Mesenchymal stem cell (in vitro differentiated cells and primary cell): ENCODE measurements at regions not wholly inside any gene's neighbourhood (a gene's known extent, or its start where the extent isn't known, plus 50 kb on each side); places are given as distances from the start of the nearest gene placed in this dataset.

Experiments used
- DNase-seq: peaks from one replicate; pipeline ENCODE4 v3.0.0-alpha.2; 2013
- H2AFZ ChIP-seq: one replicate; pipeline ENCODE4 v1.6.1; 2013; ENCODE audit warnings: low read depth, mild to moderate bottlenecking, control low read depth, inconsistent platforms, low read length, moderate library complexity
- H2AK5ac ChIP-seq: 2 replicates; pipeline ENCODE4 v1.6.1; 2013; ENCODE audit warnings: low read length, moderate library complexity, mild to moderate bottlenecking, inconsistent platforms; ENCODE audit not compliant: severe bottlenecking
- H2BK120ac ChIP-seq: one replicate; pipeline ENCODE4 v1.6.1; 2013; ENCODE audit warnings: low read depth, mild to moderate bottlenecking, inconsistent platforms, low read length, moderate library complexity
- H2BK12ac ChIP-seq, 2 experiments: one replicate each; pipeline ENCODE4 v1.6.1; 2013; ENCODE audit warnings: inconsistent platforms in 2 of 2, low read length in 2 of 2, mild to moderate bottlenecking in 2 of 2, moderate library complexity in 2 of 2, control low read depth in 1 of 2
- H2BK15ac ChIP-seq: one replicate; pipeline ENCODE4 v1.6.1; 2013; ENCODE audit warnings: mild to moderate bottlenecking, low read depth, inconsistent platforms; ENCODE audit not compliant: poor library complexity, severe bottlenecking
- H2BK5ac ChIP-seq: 2 replicates; pipeline ENCODE4 v1.6.1; 2013; ENCODE audit warnings: low read depth, mild to moderate bottlenecking, low read length, control low read depth, inconsistent platforms; ENCODE audit not compliant: poor library complexity, severe bottlenecking
- H3K14ac ChIP-seq, 2 experiments: one replicate each; pipeline ENCODE4 v1.6.1; 2013; ENCODE audit warnings: inconsistent platforms in 2 of 2, low read length in 2 of 2, control low read depth in 1 of 2, mild to moderate bottlenecking in 1 of 2, moderate library complexity in 1 of 2
- H3K18ac ChIP-seq, 2 experiments: one replicate each; pipeline ENCODE4 v1.6.1; 2013; ENCODE audit warnings: inconsistent platforms in 2 of 2, low read length in 2 of 2, control low read depth in 1 of 2, low read depth in 1 of 2, mild to moderate bottlenecking in 1 of 2
- H3K23ac ChIP-seq, 2 experiments: one replicate each; pipeline ENCODE4 v1.6.1; 2013; ENCODE audit warnings: inconsistent platforms in 2 of 2, low read length in 2 of 2, mild to moderate bottlenecking in 2 of 2, moderate library complexity in 2 of 2, control low read depth in 1 of 2
- H3K27ac ChIP-seq: 2 replicates; pipeline ENCODE4 v1.5.1; 2013; ENCODE audit warnings: mild to moderate bottlenecking, moderate library complexity, low read length, control low read depth, inconsistent platforms; ENCODE audit not compliant: poor library complexity, severe bottlenecking
- H3K27me3 ChIP-seq, 2 experiments: 2 replicates each; pipeline versions ENCODE4 v1.6.1 to v1.7.0; 2013; ENCODE audit warnings: low read length in 2 of 2, mild to moderate bottlenecking in 2 of 2, moderate library complexity in 2 of 2, control low read depth in 1 of 2, inconsistent platforms in 1 of 2; ENCODE audit not compliant: control insufficient read depth in 1 of 2, insufficient read depth in 1 of 2
- H3K36me3 ChIP-seq, 2 experiments: 2 replicates each; pipeline versions ENCODE4 v1.6.1 to v1.7.0; 2013; ENCODE audit warnings: low read length in 2 of 2, control low read depth in 1 of 2, inconsistent platforms in 1 of 2, low read depth in 1 of 2, mild to moderate bottlenecking in 1 of 2; ENCODE audit not compliant: insufficient read depth in 2 of 2, control insufficient read depth in 1 of 2
- H3K4ac ChIP-seq, 2 experiments: one replicate each; pipeline ENCODE4 v1.6.1; 2013; ENCODE audit warnings: inconsistent platforms in 2 of 2, low read length in 2 of 2, mild to moderate bottlenecking in 2 of 2, moderate library complexity in 2 of 2, control low read depth in 1 of 2, low read depth in 1 of 2
- H3K4me1 ChIP-seq: 2 replicates; pipeline ENCODE4 v1.6.1; 2013; ENCODE audit warnings: low read depth, low read length, control low read depth; ENCODE audit not compliant: control insufficient read depth, insufficient read depth
- H3K4me2 ChIP-seq: 2 replicates; pipeline ENCODE4 v1.6.1; 2013; ENCODE audit warnings: low read length, mild to moderate bottlenecking, inconsistent platforms; ENCODE audit not compliant: poor library complexity, severe bottlenecking
- H3K4me3 ChIP-seq, 2 experiments: 2 replicates each; pipeline versions ENCODE4 v1.5.1 to v1.7.0; 2013; ENCODE audit warnings: low read length in 2 of 2, mild to moderate bottlenecking in 2 of 2, control low read depth in 1 of 2, low read depth in 1 of 2; ENCODE audit not compliant: insufficient read depth in 1 of 2
- H3K79me1 ChIP-seq: replicated peaks from 2 replicates; pipeline ENCODE4 v1.6.1; 2013; ENCODE audit warnings: mild to moderate bottlenecking, control low read depth, low read length, inconsistent platforms; ENCODE audit not compliant: poor library complexity, severe bottlenecking
- H3K9ac ChIP-seq: 2 replicates; pipeline ENCODE4 v1.7.0; 2013; ENCODE audit warnings: mild to moderate bottlenecking, low read length, moderate library complexity
- H3K9me3 ChIP-seq: 2 replicates; pipeline ENCODE4 v1.7.0; 2013; ENCODE audit warnings: mild to moderate bottlenecking, low read length; ENCODE audit not compliant: control insufficient read depth
- H4K8ac ChIP-seq: one replicate; pipeline ENCODE4 v1.6.1; 2013; ENCODE audit warnings: inconsistent platforms, mild to moderate bottlenecking, low read length, moderate library complexity
- H4K91ac ChIP-seq: one replicate; pipeline ENCODE4 v1.6.1; 2013; ENCODE audit warnings: mild to moderate bottlenecking, low read length, inconsistent platforms
- WGBS: methylation state at CpG from one replicate; pipeline ENCODE4 v1.1.7; 2013; ENCODE audit warnings: mixed read lengths; 5-methylcytosine and 5-hydroxymethylcytosine counted together

- Histone ChIP-seq H3K4me3 (no peak overlapping the region), H3K4ac (no peak overlapping the region), H3K9ac (no peak overlapping the region), H3K36me3 (no peaks in the 10 kb centered on the region), H2BK12ac (no peak overlapping the region), H3K23ac (no peak overlapping the region), H2BK5ac (no peak overlapping the region), H2BK120ac (no peak overlapping the region), H3K9me3 (peaks cover 11% of the 10 kb centered on the region), H2AFZ (no peak overlapping the region), H3K4me1 (peaks cover 9% of the 10 kb centered on the region), H3K18ac (no peak overlapping the region), H3K79me1 (no peaks in the 10 kb centered on the region), H3K4me2 (no peak overlapping the region), H2AK5ac (no peak overlapping the region), H3K27me3 (peaks cover 7 to 17% of the 10 kb centered on the region in 2 experiments), H4K91ac (no peak overlapping the region), H3K14ac (no peak overlapping the region), H2BK15ac (no peak overlapping the region), H4K8ac (no peak overlapping the region), H3K27ac (no peak overlapping the region)
- WGBS: 76% methylated on average over 14 of the region's 14 CpGs
- no peak for DNase-seq
Observed at GRCh38 chr1:29498126-29499103, 262.1 kb downstream of the PTPRU start.

GRCh38 chr1:29497395-29498125 is 261.2 kb downstream of the PTPRU start:
- H3K18ac ChIP-seq: no peak overlapping the region
- H4K8ac ChIP-seq: no peak overlapping the region
- H3K4ac ChIP-seq: no peak overlapping the region
- H3K4me1 ChIP-seq: peaks cover 9% of the 10 kb centered on the region
- no peak overlapping the region for H3K27ac ChIP-seq
- no peak overlapping the region for H3K4me2 ChIP-seq
- no peak overlapping the region for H3K23ac ChIP-seq
- H2BK120ac ChIP-seq: no peak overlapping the region
- no peak overlapping the region for H4K91ac ChIP-seq
- H2BK5ac ChIP-seq: no peak overlapping the region
- no peak overlapping the region for H2BK12ac ChIP-seq
- H2BK15ac ChIP-seq: no peak overlapping the region
- H3K36me3 ChIP-seq: no peaks in the 10 kb centered on the region
- H3K79me1 ChIP-seq: no peaks in the 10 kb centered on the region
- no peak for DNase-seq
- H2AFZ ChIP-seq: no peak overlapping the region
- H3K27me3 ChIP-seq: peaks cover 7 to 15% of the 10 kb centered on the region in 2 experiments
- H2AK5ac ChIP-seq: no peak overlapping the region
- H3K9ac ChIP-seq: no peak overlapping the region
- no peak overlapping the region for H3K14ac ChIP-seq
- H3K9me3 ChIP-seq: peaks cover 11% of the 10 kb centered on the region
- H3K4me3 ChIP-seq: no peak overlapping the region
- WGBS: 77% methylated on average over 10 of the region's 10 CpGs

GRCh38 chr1:29496701-29497100 is 260.4 kb downstream of the PTPRU start:
- H2AK5ac ChIP-seq: no peak overlapping the region
- no peak overlapping the region for H2BK12ac ChIP-seq
- H3K9me3 ChIP-seq: peaks cover 11% of the 10 kb centered on the region
- H3K14ac ChIP-seq: no peak overlapping the region
- DNase-seq: no peak
- no peak overlapping the region for H3K23ac ChIP-seq
- no peak overlapping the region for H3K4me2 ChIP-seq
- no peak overlapping the region for H3K4ac ChIP-seq
- H2BK5ac ChIP-seq: no peak overlapping the region
- no peak overlapping the region for H2AFZ ChIP-seq
- no peak overlapping the region for H2BK15ac ChIP-seq
- no peak overlapping the region for H3K9ac ChIP-seq
- 82% methylated on average over 8 of the region's 8 CpGs for WGBS
- H3K79me1 ChIP-seq: no peaks in the 10 kb centered on the region
- H3K36me3 ChIP-seq: no peaks in the 10 kb centered on the region
- H3K27ac ChIP-seq: no peak overlapping the region
- H4K8ac ChIP-seq: no peak overlapping the region
- H3K18ac ChIP-seq: no peak overlapping the region
- H3K4me3 ChIP-seq: no peak overlapping the region
- peaks cover 7 to 11% of the 10 kb centered on the region in 2 experiments for H3K27me3 ChIP-seq
- no peak overlapping the region for H4K91ac ChIP-seq
- peaks cover 9% of the 10 kb centered on the region for H3K4me1 ChIP-seq
- H2BK120ac ChIP-seq: no peak overlapping the region
